IMR-90 (cell line): ENCODE measurements at regions not wholly inside any gene's neighbourhood (a gene's known extent, or its start where the extent isn't known, plus 50 kb on each side); places are given as distances from the start of the nearest gene placed in this dataset.

Experiments used
- ATAC-seq: fragments of 200-7000 bp; cut with Tn5 transposase; 2 replicates; pipeline ENCODE4 v1.9.1; 2020; ENCODE audit warnings: low read depth, mild to moderate bottlenecking, moderate library complexity
- BruUV-seq: library from RNA; stranded (reverse); fragments of 400-500 nt; replicated peaks from 2 replicates; lab custom pipeline; 2021; lab: Mats Ljungman, UMichigan
- CTCF ChIA-PET: fragments of 300-600 bp; formaldehyde crosslinking; extraction: SDS; loops from one replicate; lab custom pipeline; 2021; ENCODE audit warnings: antibody characterized with exemption; lab: Yijun Ruan, JAX
- POLR2A ChIA-PET: fragments of 300-600 bp; sonication (Branson Sonifier 250); formaldehyde crosslinking; loops from one replicate; lab custom pipeline; 2022; ENCODE audit warnings: antibody characterized with exemption; ENCODE audit not compliant: unreplicated experiment; lab: Charles Lee
- DNase-seq: peaks from one replicate; pipeline ENCODE4 v3.0.0; 2013
- H2AFZ ChIP-seq: replicated peaks from 2 replicates; pipeline ENCODE3; 2013; ENCODE audit warnings: low read length, mild to moderate bottlenecking; ENCODE audit not compliant: poor library complexity
- H2AK5ac ChIP-seq: 2 replicates; pipeline ENCODE4 v1.6.1; 2013; ENCODE audit warnings: low read depth, low read length, inconsistent platforms
- H2AK9ac ChIP-seq: replicated peaks from 2 replicates; pipeline ENCODE3; 2013; ENCODE audit warnings: mild to moderate bottlenecking, low read depth, low read length, moderate library complexity; ENCODE audit not compliant: poor library complexity
- H2BK120ac ChIP-seq: 2 replicates; pipeline ENCODE4 v1.6.1; 2013; ENCODE audit warnings: low read depth, low read length, inconsistent platforms
- H2BK15ac ChIP-seq: 3 replicates; pipeline ENCODE4 v1.6.1; 2013; ENCODE audit warnings: low read depth, low read length, inconsistent platforms
- H2BK20ac ChIP-seq: 2 replicates; pipeline ENCODE4 v1.6.1; 2013; ENCODE audit warnings: low read depth, mild to moderate bottlenecking, inconsistent platforms, low read length, moderate library complexity
- H2BK5ac ChIP-seq: 2 replicates; pipeline ENCODE4 v1.6.1; 2013; ENCODE audit warnings: mild to moderate bottlenecking, low read depth, low read length, inconsistent platforms; ENCODE audit not compliant: poor library complexity, severe bottlenecking
- H3K14ac ChIP-seq: replicated peaks from 2 replicates; pipeline ENCODE4 v1.6.1; 2013; ENCODE audit warnings: low read depth, low read length, inconsistent platforms
- H3K18ac ChIP-seq: 2 replicates; pipeline ENCODE4 v1.6.1; 2013; ENCODE audit warnings: low read depth, low read length, control low read depth
- H3K23ac ChIP-seq: 2 replicates; pipeline ENCODE4 v1.6.1; 2013; ENCODE audit warnings: low read depth, low read length, inconsistent platforms
- H3K27ac ChIP-seq: 2 replicates; pipeline ENCODE4 v1.5.1; 2013; ENCODE audit warnings: mild to moderate bottlenecking, control low read depth, low read length; ENCODE audit not compliant: insufficient read depth
- H3K27me3 ChIP-seq: 2 replicates; pipeline ENCODE4 v1.6.1; 2013; ENCODE audit warnings: low read length; ENCODE audit not compliant: control insufficient read depth, insufficient read depth
- H3K36me3 ChIP-seq: 2 replicates; pipeline ENCODE4 v1.6.1; 2013; ENCODE audit warnings: low read length, mixed read lengths; ENCODE audit not compliant: control insufficient read depth, insufficient read depth
- H3K4ac ChIP-seq: 2 replicates; pipeline ENCODE4 v1.6.1; 2013; ENCODE audit warnings: low read depth, low read length, inconsistent platforms
- H3K4me1 ChIP-seq: 2 replicates; pipeline ENCODE4 v1.6.1; 2013; ENCODE audit warnings: low read length, mixed read lengths; ENCODE audit not compliant: control insufficient read depth, insufficient read depth
- H3K4me2 ChIP-seq: 2 replicates; pipeline ENCODE4 v1.6.1; 2013; ENCODE audit warnings: low read depth, mild to moderate bottlenecking, control low read depth, low read length, moderate library complexity
- H3K4me3 ChIP-seq: 2 replicates; pipeline ENCODE4 v1.5.1; 2013; ENCODE audit warnings: low read depth, mild to moderate bottlenecking, control low read depth, low read length, moderate library complexity; ENCODE audit not compliant: insufficient read depth
- H3K56ac ChIP-seq: 2 replicates; pipeline ENCODE4 v1.6.1; 2013; ENCODE audit warnings: low read length, inconsistent platforms; ENCODE audit not compliant: insufficient read depth; ENCODE audit errors: extremely low read depth
- H3K79me1 ChIP-seq, 2 experiments: 2 replicates each; pipeline ENCODE4 v1.6.1; 2013; ENCODE audit warnings: low read length in 2 of 2, inconsistent platforms in 1 of 2, low read depth in 1 of 2
- H3K9ac ChIP-seq: 2 replicates; pipeline ENCODE4 v1.6.1; 2013; ENCODE audit warnings: low read depth, low read length, control low read depth
- H3K9me1 ChIP-seq: 2 replicates; pipeline ENCODE4 v1.6.1; 2013; ENCODE audit warnings: low read length, inconsistent platforms; ENCODE audit not compliant: insufficient read depth
- H3K9me3 ChIP-seq: 2 replicates; pipeline ENCODE4 v1.6.1; 2013; ENCODE audit warnings: low read length; ENCODE audit not compliant: control insufficient read depth, insufficient read depth
- H4K20me1 ChIP-seq: 2 replicates; pipeline ENCODE4 v1.6.1; 2013; ENCODE audit warnings: low read length, inconsistent platforms; ENCODE audit not compliant: insufficient read depth
- H4K5ac ChIP-seq: 2 replicates; pipeline ENCODE4 v1.6.1; 2013; ENCODE audit warnings: mild to moderate bottlenecking, low read depth, low read length, control low read depth
- H4K8ac ChIP-seq, 2 experiments: 2 replicates each; pipeline ENCODE4 v1.6.1; 2013; ENCODE audit warnings: low read depth in 2 of 2, low read length in 2 of 2, control low read depth in 1 of 2, inconsistent platforms in 1 of 2
- H4K91ac ChIP-seq: 2 replicates; pipeline ENCODE4 v1.6.1; 2013; ENCODE audit warnings: low read depth, low read length, inconsistent platforms; ENCODE audit not compliant: insufficient read depth
- CTCF ChIP-seq: conservative IDR thresholded peaks from 2 replicates; pipeline ENCODE4 v1.5.1; 2012; ENCODE audit warnings: mild to moderate bottlenecking, low read depth, low read length, improper control_type of control experiment
- ELK1 ChIP-seq: fragments of 150-350 bp; IDR thresholded peaks from 2 replicates; pipeline ENCODE4 v1.6.1; 2016; ENCODE audit warnings: low read depth, mild to moderate bottlenecking, low read length, moderate library complexity, borderline replicate concordance
- MAZ ChIP-seq: IDR thresholded peaks from 2 replicates; pipeline ENCODE4 v1.6.1; 2012; ENCODE audit warnings: low read depth, mild to moderate bottlenecking, low read length, improper control_type of control experiment, moderate library complexity, borderline replicate concordance
- NFE2L2 ChIP-seq: fragments of 150-350 bp; IDR thresholded peaks from 2 replicates; pipeline ENCODE4 v1.6.1; 2016; ENCODE audit warnings: low read depth, mild to moderate bottlenecking, low read length
- RCOR1 ChIP-seq: IDR thresholded peaks from 2 replicates; pipeline ENCODE4 v1.6.1; 2012; ENCODE audit warnings: mild to moderate bottlenecking, low read length, improper control_type of control experiment; ENCODE audit not compliant: insufficient replicate concordance
- SMC3 ChIP-seq: fragments of 150-350 bp; IDR thresholded peaks from 2 replicates; pipeline ENCODE4 v1.6.1; 2016; ENCODE audit warnings: low read depth, mild to moderate bottlenecking, antibody characterized with exemption, low read length, moderate library complexity
- USF2 ChIP-seq: fragments of 150-350 bp; IDR thresholded peaks from 2 replicates; pipeline ENCODE4 v1.6.1; 2017; ENCODE audit warnings: mild to moderate bottlenecking, antibody characterized with exemption, low read length, low read depth
- WGBS, 2 experiments: methylation state at CpG; one replicate each; pipeline versions ENCODE4 v1.1.5 to v1.1.7; 2013; ENCODE audit warnings: missing lambda C conversion rate in 2 of 2; ENCODE audit not compliant: insufficient read length in 1 of 2; ENCODE audit errors: extremely low coverage in 2 of 2; 5-methylcytosine and 5-hydroxymethylcytosine counted together
- dilution Hi-C: fragments of 300-500 bp; cut with HindIII; formaldehyde crosslinking; loops from one replicate; pipeline ENCODE4 v1.14.3; 2018; ENCODE audit warnings: low sequenced_read_pairs; ENCODE audit not compliant: unreplicated experiment
- in situ Hi-C: fragments of 300-500 bp; cut with MboI; formaldehyde crosslinking; loops from 3 replicates; pipeline ENCODE4 v1.14.3; 2019; ENCODE audit warnings: low sequenced_read_pairs, inconsistent platforms, mixed read lengths
- intact Hi-C: fragments of 100-400 bp; cut with micrococcal nuclease; formaldehyde crosslinking; loops from 2 replicates; pipeline ENCODE4 v1.10.0; 2022

- Histone ChIP-seq H3K14ac (no peak overlapping the region), H4K8ac (no peak overlapping the region), H3K36me3 (no peaks in the 10 kb centered on the region), H4K91ac (no peak overlapping the region), H2AK9ac (no peak overlapping the region), H4K5ac (no peak overlapping the region), H3K9ac (no peak overlapping the region), H3K79me1 (no peaks in the 10 kb centered on the region), H3K56ac (no peak overlapping the region), H3K4me2 (no peak overlapping the region), H3K4me3 (no peak overlapping the region), H4K20me1 (no peaks in the 10 kb centered on the region), H2BK5ac (no peak overlapping the region), H3K27ac (no peak overlapping the region), H2AK5ac (no peak overlapping the region), H3K27me3 (peaks cover 2% of the 10 kb centered on the region; the same call in 1 of the 2 replicates), H3K9me3 (no peaks in the 10 kb centered on the region), H2BK120ac (no peak overlapping the region), H3K9me1 (no peaks in the 10 kb centered on the region), H2BK15ac (no peak overlapping the region), H2BK20ac (no peak overlapping the region), H2AFZ (no peak overlapping the region), H3K23ac (no peak overlapping the region), H3K4ac (no peak overlapping the region), H3K18ac (no peak overlapping the region), H3K4me1 (no peaks in the 10 kb centered on the region)
- in situ Hi-C loops (no loop called here), intact Hi-C loops (no loop called here), dilution Hi-C loops (no loop called here)
- CTCF ChIA-PET, result no interaction called here
- BruUV-seq, result no TSS peak
- DNase-seq, result no peak
- ATAC-seq, result no peak
- no CpG with 5 or more reads among the region's 3 CpGs for WGBS, 2 experiments
- POLR2A ChIA-PET, result no interaction called here
- no peak for TF ChIP-seq SMC3
- no peak for TF ChIP-seq MAZ
- no peak for TF ChIP-seq USF2
- TF ChIP-seq NFE2L2, result no peak
- no peak for TF ChIP-seq ELK1
- no peak for TF ChIP-seq CTCF
- TF ChIP-seq RCOR1, result no peak
Measured at GRCh38 chr1:199597152-199597551, 430.4 kb upstream of the NR5A2 start.
